Endodermal cell (in vitro differentiated cells): ENCODE measurements at regions not wholly inside any gene's neighbourhood (a gene's known extent, or its start where the extent isn't known, plus 50 kb on each side); places are given as distances from the start of the nearest gene placed in this dataset.

Experiments
- DNase-seq: peaks from one replicate; pipeline ENCODE4 v3.0.0-alpha.2; 2017
- H3K27ac ChIP-seq: 2 replicates; pipeline ENCODE4 v1.5.1; 2013; ENCODE audit warnings: mild to moderate bottlenecking, low read depth, low read length, moderate library complexity
- H3K27me3 ChIP-seq: 2 replicates; pipeline ENCODE4 v1.6.1; 2013; ENCODE audit warnings: mild to moderate bottlenecking, low read length, moderate library complexity; ENCODE audit not compliant: insufficient read depth, control insufficient read depth, poor library complexity, severe bottlenecking
- H3K36me3 ChIP-seq: 2 replicates; pipeline ENCODE4 v1.7.0; 2013; ENCODE audit warnings: mild to moderate bottlenecking, low read length, moderate library complexity; ENCODE audit not compliant: control insufficient read depth, insufficient read depth
- H3K4me1 ChIP-seq: one replicate; pipeline ENCODE4 v1.7.0; 2013; ENCODE audit warnings: low read length; ENCODE audit not compliant: control insufficient read depth, insufficient read depth
- H3K4me3 ChIP-seq: 2 replicates; pipeline ENCODE4 v1.5.1; 2013; ENCODE audit warnings: mild to moderate bottlenecking, low read length, moderate library complexity
- H3K9ac ChIP-seq: 2 replicates; pipeline ENCODE4 v1.6.1; 2013; ENCODE audit warnings: mild to moderate bottlenecking, low read length, moderate library complexity; ENCODE audit not compliant: poor library complexity, severe bottlenecking; ENCODE audit errors: extremely low read depth
- H3K9me3 ChIP-seq: 2 replicates; pipeline ENCODE4 v1.6.1; 2013; ENCODE audit warnings: mild to moderate bottlenecking, low read length, moderate library complexity; ENCODE audit not compliant: control insufficient read depth
- H3K27ac Mint-ChIP-seq: 2 replicates; pipeline ENCODE4 v1.8.0; 2020; ENCODE audit warnings: mixed read lengths
- H3K27me3 Mint-ChIP-seq: 2 replicates; pipeline ENCODE4 v1.8.0; 2021; ENCODE audit warnings: mild to moderate bottlenecking, mixed read lengths; ENCODE audit not compliant: insufficient read depth
- H3K36me3 Mint-ChIP-seq: 2 replicates; pipeline ENCODE4 v1.8.0; 2020; ENCODE audit warnings: low read depth, mixed read lengths
- H3K4me1 Mint-ChIP-seq: 2 replicates; pipeline ENCODE4 v1.8.0; 2020; ENCODE audit warnings: mixed read lengths
- H3K4me3 Mint-ChIP-seq: 2 replicates; pipeline ENCODE4 v1.8.0; 2020; ENCODE audit warnings: mild to moderate bottlenecking, moderate library complexity, mixed read lengths
- H3K9me3 Mint-ChIP-seq: 2 replicates; pipeline ENCODE4 v1.8.0; 2020; ENCODE audit warnings: mild to moderate bottlenecking, mixed read lengths
- CTCF ChIP-seq: fragments of 200-600 bp; sonication (generic); conservative IDR thresholded peaks from 2 replicates; pipeline ENCODE4 v1.5.0; 2021; ENCODE audit warnings: antibody characterized with exemption, mild to moderate bottlenecking
- whole genome bisulfite sequencing, 2 experiments: methylation state at CpG; one replicate each; pipeline versions ENCODE4 v1.1.5 to v1.1.7; 2013; ENCODE audit warnings: missing lambda C conversion rate in 2 of 2, mixed read lengths in 1 of 2; ENCODE audit not compliant: insufficient coverage in 1 of 2, insufficient read length in 1 of 2; 5-methylcytosine and 5-hydroxymethylcytosine counted together

GRCh38 chr2:171630812-171631626 is 56.2 kb upstream of the DYNC1I2 start:
- Histone ChIP-seq H3K27me3 (no peaks in the 10 kb centered on the region), H3K36me3 (no peaks in the 10 kb centered on the region), H3K27ac (no peak overlapping the region), H3K9me3 (peaks cover 47% of the 10 kb centered on the region), H3K9ac (no peak overlapping the region), H3K4me3 (peak overlapping the region; percentile 23), H3K4me1 (no peaks in the 10 kb centered on the region)
- 86 to 91% methylated on average over 6 to 8 of the region's 8 CpGs for WGBS, 2 experiments
- H3K27ac Mint-ChIP-seq, result no peak overlapping the region
- H3K4me3 Mint-ChIP-seq, result no peak overlapping the region
- H3K4me1 Mint-ChIP-seq, result no peaks in the 10 kb centered on the region
- H3K27me3 Mint-ChIP-seq, result no peaks in the 10 kb centered on the region
- peaks cover 77% of the 10 kb centered on the region for H3K9me3 Mint-ChIP-seq
- TF ChIP-seq CTCF, result no peak
- no peak for DNase-seq
- H3K36me3 Mint-ChIP-seq, result peaks cover 4% of the 10 kb centered on the region
